ENCODE measurements at regions not wholly inside any gene's neighbourhood (a gene's known extent, or its start where the extent isn't known, plus 50 kb on each side); places are given as distances from the start of the nearest gene placed in this dataset.

DNA sequence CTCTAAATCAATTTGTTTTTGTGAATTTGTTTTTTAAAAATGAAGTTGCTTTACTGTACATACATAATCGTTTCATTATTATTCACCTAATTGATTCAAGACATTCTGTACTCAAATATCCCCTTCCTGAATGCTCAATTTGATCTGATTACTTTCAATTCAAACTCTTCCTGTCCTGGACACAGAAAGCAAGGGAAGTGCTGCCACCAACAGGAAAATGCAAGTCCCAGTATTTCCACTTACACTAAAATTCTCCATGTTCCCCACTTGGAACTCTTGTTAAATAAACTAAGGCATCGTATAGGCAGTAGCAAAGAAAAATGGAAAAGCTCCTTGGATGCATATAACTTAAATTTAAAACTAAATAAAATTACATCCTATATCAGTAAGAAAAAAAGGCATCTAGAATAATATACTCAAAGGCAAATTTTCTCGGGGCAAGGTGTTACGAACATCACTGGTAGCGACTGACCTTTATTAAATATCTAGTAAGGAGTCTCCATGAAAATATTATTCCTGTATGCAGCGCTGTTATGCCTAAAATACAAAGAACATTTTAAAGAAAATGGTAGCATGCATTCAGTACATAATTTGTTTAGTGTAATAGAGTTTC lies 72.0 kb upstream of the DBX2 start:
- Histone ChIP-seq H3K9me3 (replicated peaks; ENCODE audit: control insufficient read depth, insufficient read depth, low read length) (no peaks in the 10 kb centered on the region), H3K4me1 (ENCODE audit: control insufficient read depth, insufficient read depth, low read length) (no peaks in the 10 kb centered on the region), H3K4me3 (no peak overlapping the region), H3K4me2 (ENCODE audit: control insufficient read depth, insufficient read depth) (no peak overlapping the region), H2AFZ (ENCODE audit: control insufficient read depth, low read depth, low read length) (no peak overlapping the region), H3K9ac (ENCODE audit: control insufficient read depth, insufficient read depth, low read length) (no peak overlapping the region), H3K79me2 (ENCODE audit: control insufficient read depth, insufficient read depth, low read length) (no peaks in the 10 kb centered on the region), H3K27me3 (replicated peaks in 1 of 2; ENCODE audit: control insufficient read depth in 2 of 2, insufficient read depth in 2 of 2, low read length in 1 of 2) (no peaks in the 10 kb centered on the region), H3K27ac (ENCODE audit: control insufficient read depth, insufficient read depth) (no peak overlapping the region), H3K36me3 (ENCODE audit: control insufficient read depth in 2 of 2, insufficient read depth in 2 of 2, low read length in 1 of 2) (no peaks in the 10 kb centered on the region), H4K20me1 (ENCODE audit: control insufficient read depth, insufficient read depth) (no peaks in the 10 kb centered on the region)
- ATAC-seq: no peak
- RAD21 ChIA-PET (ENCODE audit: unreplicated experiment): no interaction called here
- POLR2A ChIA-PET: no interaction called here
- 46% methylated on average over 6 of the region's 6 CpGs for whole genome bisulfite sequencing (ENCODE audit: insufficient coverage, insufficient replicate concordance, low lambda C conversion rate, missing lambda C conversion rate)
- TF ChIP-seq RAD21 (IDR thresholded peaks at IDR 0.05; ENCODE audit: insufficient read depth, low read depth, low read length) (peak; percentile 26; the same call in 1 of the 2 replicates), CTCF (IDR thresholded peaks at IDR 0.05 in 2 of 3, conservative IDR thresholded peaks at IDR 0.05 in 1 of 3; ENCODE audit: control insufficient read depth in 2 of 3, extremely low read depth in 1 of 3, insufficient read depth in 1 of 3, low read depth in 3 of 3, low read length in 3 of 3) (peak in 1 of 3 experiments; percentile 31; a peak in 2 of 6 replicates)
- TF ChIP-seq, protein P1, sequence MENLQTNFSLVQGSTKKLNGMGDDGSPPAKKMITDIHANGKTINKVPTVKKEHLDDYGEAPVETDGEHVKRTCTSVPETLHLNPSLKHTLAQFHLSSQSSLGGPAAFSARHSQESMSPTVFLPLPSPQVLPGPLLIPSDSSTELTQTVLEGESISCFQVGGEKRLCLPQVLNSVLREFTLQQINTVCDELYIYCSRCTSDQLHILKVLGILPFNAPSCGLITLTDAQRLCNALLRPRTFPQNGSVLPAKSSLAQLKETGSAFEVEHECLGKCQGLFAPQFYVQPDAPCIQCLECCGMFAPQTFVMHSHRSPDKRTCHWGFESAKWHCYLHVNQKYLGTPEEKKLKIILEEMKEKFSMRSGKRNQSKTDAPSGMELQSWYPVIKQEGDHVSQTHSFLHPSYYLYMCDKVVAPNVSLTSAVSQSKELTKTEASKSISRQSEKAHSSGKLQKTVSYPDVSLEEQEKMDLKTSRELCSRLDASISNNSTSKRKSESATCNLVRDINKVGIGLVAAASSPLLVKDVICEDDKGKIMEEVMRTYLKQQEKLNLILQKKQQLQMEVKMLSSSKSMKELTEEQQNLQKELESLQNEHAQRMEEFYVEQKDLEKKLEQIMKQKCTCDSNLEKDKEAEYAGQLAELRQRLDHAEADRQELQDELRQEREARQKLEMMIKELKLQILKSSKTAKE (IDR thresholded peaks at IDR 0.05; ENCODE audit: low read depth, poor library complexity, severe bottlenecking): no peak
- no TSS peak for BruUV-seq (replicated peaks)
- CTCF ChIA-PET: no interaction called here
- intact Hi-C loops (cut with micrococcal nuclease; ENCODE audit: unreplicated experiment) (no loop called here), in situ Hi-C loops (cut with MboI) (no loop called here)
- SMC1A ChIA-PET (ENCODE audit: uncharacterized antibody, unreplicated experiment): interaction anchor here (2.5 kb wide), 1 partner anchor 11 kb away, joined by 7 read pairs; no protein-coding TSS in a partner anchor
- FAIRE-seq: no peak
- DNase-seq (ENCODE audit: low read depth, low spot score): no peak
